Neural progenitor cell (in vitro differentiated cells): ENCODE measurements at regions not wholly inside any gene's neighbourhood (a gene's known extent, or its start where the extent isn't known, plus 50 kb on each side); places are given as distances from the start of the nearest gene placed in this dataset.

Source experiments
- DNase-seq: peaks from one replicate; pipeline ENCODE4 v3.0.0-alpha.2; 2016; ENCODE audit warnings: low spot score
- H2AFZ ChIP-seq: fragments of 200-600 bp; sonication (generic); replicated peaks from 2 replicates; pipeline ENCODE4 v1.6.1; 2016; ENCODE audit warnings: antibody characterized with exemption
- H3F3A ChIP-seq: fragments of 200-600 bp; sonication (generic); 2 replicates; pipeline ENCODE4 v1.6.1; 2016; ENCODE audit warnings: antibody characterized with exemption, low read depth
- H3K27ac ChIP-seq: fragments of 200-600 bp; sonication (generic); 2 replicates; pipeline ENCODE4 v1.5.1; 2016; ENCODE audit warnings: mild to moderate bottlenecking
- H3K27me3 ChIP-seq: fragments of 200-600 bp; sonication (generic); 2 replicates; pipeline ENCODE4 v1.6.1; 2016; ENCODE audit warnings: mild to moderate bottlenecking, moderate library complexity
- H3K36me3 ChIP-seq: fragments of 200-600 bp; sonication (generic); 2 replicates; pipeline ENCODE4 v1.5.1; 2016
- H3K4me1 ChIP-seq: fragments of 200-600 bp; sonication (generic); 2 replicates; pipeline ENCODE4 v1.6.1; 2016; ENCODE audit warnings: mixed run types
- H3K4me2 ChIP-seq: fragments of 200-600 bp; sonication (generic); 2 replicates; pipeline ENCODE4 v1.6.1; 2016
- H3K4me3 ChIP-seq: fragments of 200-600 bp; sonication (generic); 2 replicates; pipeline ENCODE4 v1.5.1; 2016
- H3K79me2 ChIP-seq: fragments of 200-600 bp; sonication (generic); 2 replicates; pipeline ENCODE4 v1.6.1; 2016; ENCODE audit warnings: low read depth
- H3K9ac ChIP-seq: fragments of 200-600 bp; sonication (generic); 2 replicates; pipeline ENCODE4 v1.6.1; 2016
- H3K9me3 ChIP-seq: fragments of 200-600 bp; sonication (generic); 2 replicates; pipeline ENCODE4 v1.5.1; 2016; ENCODE audit warnings: low read depth
- H4K20me1 ChIP-seq: fragments of 200-600 bp; sonication (generic); 2 replicates; pipeline ENCODE4 v1.6.1; 2016; ENCODE audit warnings: low read depth
- H3K27ac Mint-ChIP-seq: 3 replicates; pipeline ENCODE4 v1.8.0; 2021; ENCODE audit warnings: mixed read lengths
- H3K27me3 Mint-ChIP-seq: 2 replicates; pipeline ENCODE4 v1.8.0; 2022; ENCODE audit warnings: low read depth, mild to moderate bottlenecking, inconsistent platforms, moderate library complexity, mixed read lengths; ENCODE audit not compliant: insufficient read depth
- H3K36me3 Mint-ChIP-seq: 3 replicates; pipeline ENCODE4 v1.8.0; 2021; ENCODE audit warnings: mixed read lengths
- H3K4me1 Mint-ChIP-seq: 3 replicates; pipeline ENCODE4 v1.8.0; 2021; ENCODE audit warnings: mixed read lengths
- H3K4me3 Mint-ChIP-seq: 3 replicates; pipeline ENCODE4 v1.8.0; 2021; ENCODE audit warnings: mild to moderate bottlenecking, moderate library complexity, mixed read lengths
- H3K9me3 Mint-ChIP-seq: 3 replicates; pipeline ENCODE4 v1.8.0; 2020; ENCODE audit warnings: mixed read lengths
- CTCF ChIP-seq: fragments of 200-600 bp; sonication (generic); IDR thresholded peaks from 2 replicates; pipeline ENCODE4 v1.5.1; 2017; ENCODE audit warnings: antibody characterized with exemption, mild to moderate bottlenecking
- EZH2 ChIP-seq: fragments of 200-600 bp; sonication (generic); IDR thresholded peaks from 2 replicates; pipeline ENCODE4 v1.6.1; 2017; ENCODE audit warnings: antibody characterized with exemption, mild to moderate bottlenecking, moderate library complexity
- EZH2phosphoT487 ChIP-seq: fragments of 200-600 bp; sonication (generic); IDR thresholded peaks from 2 replicates; pipeline ENCODE4 v1.6.1; 2017; ENCODE audit warnings: antibody characterized with exemption

- no peaks in the 10 kb centered on the region for H4K20me1 ChIP-seq
- H3K9me3 ChIP-seq = no peaks in the 10 kb centered on the region
- no peak overlapping the region for H3K27ac ChIP-seq
- Mint-ChIP-seq H3K27me3 (no peaks in the 10 kb centered on the region), H3K9me3 (no peaks in the 10 kb centered on the region), H3K36me3 (no peaks in the 10 kb centered on the region), H3K27ac (no peak overlapping the region), H3K4me3 (no peak overlapping the region), H3K4me1 (no peaks in the 10 kb centered on the region)
- H3K4me2 ChIP-seq = no peak overlapping the region
- no peak overlapping the region for H2AFZ ChIP-seq
- DNase-seq = no peak
- H3K36me3 ChIP-seq = no peaks in the 10 kb centered on the region
- no peaks in the 10 kb centered on the region for H3K79me2 ChIP-seq
- H3K4me1 ChIP-seq = no peaks in the 10 kb centered on the region
- H3K27me3 ChIP-seq = no peaks in the 10 kb centered on the region
- no peak overlapping the region for H3K9ac ChIP-seq
- no peak for TF ChIP-seq EZH2
- no peak for TF ChIP-seq EZH2phosphoT487
- TF ChIP-seq CTCF = no peak
- H3F3A ChIP-seq = no peaks in the 10 kb centered on the region
- H3K4me3 ChIP-seq = no peak overlapping the region
Observed at GRCh38 chr18:65016631-65017371, 734.0 kb upstream of the CDH7 start.

GRCh38 chr18:64994370-64994769 is 756.4 kb upstream of the CDH7 start:
- Histone ChIP-seq H3K79me2 (no peaks in the 10 kb centered on the region), H3K36me3 (no peaks in the 10 kb centered on the region), H3K4me3 (no peak overlapping the region), H3K27me3 (no peaks in the 10 kb centered on the region), H3K4me2 (no peak overlapping the region), H2AFZ (no peak overlapping the region), H3K9ac (no peak overlapping the region), H3K4me1 (no peaks in the 10 kb centered on the region), H4K20me1 (no peaks in the 10 kb centered on the region), H3F3A (no peaks in the 10 kb centered on the region), H3K27ac (no peak overlapping the region), H3K9me3 (no peaks in the 10 kb centered on the region)
- Mint-ChIP-seq H3K36me3 (no peaks in the 10 kb centered on the region), H3K4me3 (no peak overlapping the region), H3K27ac (no peak overlapping the region), H3K4me1 (no peaks in the 10 kb centered on the region), H3K27me3 (no peaks in the 10 kb centered on the region), H3K9me3 (no peaks in the 10 kb centered on the region)
- TF ChIP-seq CTCF = no peak
- TF ChIP-seq EZH2phosphoT487 = no peak
- no peak for TF ChIP-seq EZH2
- DNase-seq = no peak

GRCh38 chr18:64993695-64994094 is 757.1 kb upstream of the CDH7 start:
- no peak for DNase-seq
- Mint-ChIP-seq H3K4me1 (no peaks in the 10 kb centered on the region), H3K9me3 (no peaks in the 10 kb centered on the region), H3K36me3 (no peaks in the 10 kb centered on the region), H3K27me3 (no peaks in the 10 kb centered on the region), H3K27ac (no peak overlapping the region), H3K4me3 (no peak overlapping the region)
- Histone ChIP-seq H3K27ac (no peak overlapping the region), H2AFZ (no peak overlapping the region), H4K20me1 (no peaks in the 10 kb centered on the region), H3K4me1 (no peaks in the 10 kb centered on the region), H3K9me3 (no peaks in the 10 kb centered on the region), H3K36me3 (no peaks in the 10 kb centered on the region), H3K9ac (no peak overlapping the region), H3K4me2 (no peak overlapping the region), H3K27me3 (no peaks in the 10 kb centered on the region), H3K79me2 (no peaks in the 10 kb centered on the region), H3F3A (no peaks in the 10 kb centered on the region), H3K4me3 (no peak overlapping the region)
- no peak for TF ChIP-seq EZH2phosphoT487
- no peak for TF ChIP-seq CTCF
- TF ChIP-seq EZH2 = no peak
